HG03558 (cell line): ENCODE measurements at regions not wholly inside any gene's neighbourhood (a gene's known extent, or its start where the extent isn't known, plus 50 kb on each side); places are given as distances from the start of the nearest gene placed in this dataset.

Experiments used
- ATAC-seq: cut with Tn5 transposase; IDR thresholded peaks from one replicate; pipeline ENCODE4 v1.9.1; 2021; ENCODE audit warnings: moderate number of reproducible peaks; ENCODE audit not compliant: unreplicated experiment; ENCODE audit errors: extremely low read depth

- ATAC-seq = no peak
These were observed 85.6 kb downstream of the SNAPC1 start for GRCh38 chr14:61847861-61848260.

- ATAC-seq = no peak
These were observed 92.7 kb downstream of the SNAPC1 start for GRCh38 chr14:61854898-61855297.

GRCh38 chr14:61860294-61860918, 98.2 kb downstream of the SNAPC1 start:
- peak; percentile 84 for ATAC-seq

- no peak for ATAC-seq
These were observed 99.2 kb downstream of the SNAPC1 start for GRCh38 chr14:61861320-61861865.

- ATAC-seq = no peak
These were observed 102.2 kb downstream of the SNAPC1 start for GRCh38 chr14:61864329-61864898.

- peak; percentile 87 for ATAC-seq
These were observed 105.0 kb downstream of the SNAPC1 start for GRCh38 chr14:61866932-61867920.

GRCh38 chr14:61868846-61869245, 106.6 kb downstream of the SNAPC1 start:
- ATAC-seq = no peak

GRCh38 chr14:61870163-61870562, 107.9 kb downstream of the SNAPC1 start:
- no peak for ATAC-seq

GRCh38 chr14:61872452-61872851, 110.2 kb downstream of the SNAPC1 start:
- peak; percentile 95 for ATAC-seq

GRCh38 chr14:61875483-61875882, 113.3 kb downstream of the SNAPC1 start:
- ATAC-seq = no peak

GRCh38 chr14:61876362-61877034, 114.3 kb downstream of the SNAPC1 start:
- ATAC-seq = no peak

- no peak for ATAC-seq
These were observed 114.8 kb downstream of the SNAPC1 start for GRCh38 chr14:61877035-61877390.

GRCh38 chr14:61877768-61878167, 115.5 kb downstream of the SNAPC1 start:
- no peak for ATAC-seq

- ATAC-seq = no peak
These were observed 116.7 kb downstream of the SNAPC1 start for GRCh38 chr14:61878931-61879330.

GRCh38 chr14:61881046-61881445, 118.8 kb downstream of the SNAPC1 start:
- no peak for ATAC-seq

- no peak for ATAC-seq
These were observed 122.5 kb downstream of the SNAPC1 start for GRCh38 chr14:61884711-61885110.

GRCh38 chr14:61885203-61885961, 123.2 kb downstream of the SNAPC1 start:
- ATAC-seq = no peak

GRCh38 chr14:61887628-61888027, 125.4 kb downstream of the SNAPC1 start:
- no peak for ATAC-seq

- ATAC-seq = peak; percentile 99
These were observed 127.7 kb downstream of the SNAPC1 start for GRCh38 chr14:61889914-61890351.

- ATAC-seq = no peak
These were observed 128.9 kb downstream of the SNAPC1 start for GRCh38 chr14:61891170-61891569.
